ENCODE measurements at regions not wholly inside any gene's neighbourhood (a gene's known extent, or its start where the extent isn't known, plus 50 kb on each side); places are given as distances from the start of the nearest gene placed in this dataset.

DNA sequence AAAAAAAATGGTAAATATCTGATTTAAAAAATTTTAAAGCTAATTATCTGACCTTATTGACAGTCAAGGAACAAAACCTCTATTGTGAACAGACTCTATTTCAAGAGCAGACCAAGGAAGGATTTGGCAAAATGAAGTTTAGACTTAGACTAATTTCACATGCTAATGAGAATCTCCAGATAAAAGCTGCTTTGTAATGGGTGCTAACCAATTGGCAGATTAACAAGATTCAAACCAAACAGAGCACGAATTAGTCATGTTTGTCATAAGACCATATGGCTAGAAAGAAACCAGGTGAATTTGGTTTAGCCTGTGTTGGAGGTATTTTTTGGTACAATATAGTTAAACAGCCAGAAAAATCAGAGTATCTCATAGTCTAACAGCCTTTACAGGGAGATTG is 429.1 kb upstream of the NFE2L3 start:
- Mint-ChIP-seq H3K27me3 (ENCODE audit: low read depth) (no peaks in the 10 kb centered on the region), H3K27ac (no peak overlapping the region), H3K9me3 (no peaks in the 10 kb centered on the region), H3K36me3 (no peaks in the 10 kb centered on the region), H3K4me1 (peaks cover 26% of the 10 kb centered on the region), H3K4me3 (no peak overlapping the region)
- no peak for DNase-seq (ENCODE audit: low spot score in 2 of 2, unreplicated experiment in 2 of 2)
- TF ChIP-seq, protein P1, sequence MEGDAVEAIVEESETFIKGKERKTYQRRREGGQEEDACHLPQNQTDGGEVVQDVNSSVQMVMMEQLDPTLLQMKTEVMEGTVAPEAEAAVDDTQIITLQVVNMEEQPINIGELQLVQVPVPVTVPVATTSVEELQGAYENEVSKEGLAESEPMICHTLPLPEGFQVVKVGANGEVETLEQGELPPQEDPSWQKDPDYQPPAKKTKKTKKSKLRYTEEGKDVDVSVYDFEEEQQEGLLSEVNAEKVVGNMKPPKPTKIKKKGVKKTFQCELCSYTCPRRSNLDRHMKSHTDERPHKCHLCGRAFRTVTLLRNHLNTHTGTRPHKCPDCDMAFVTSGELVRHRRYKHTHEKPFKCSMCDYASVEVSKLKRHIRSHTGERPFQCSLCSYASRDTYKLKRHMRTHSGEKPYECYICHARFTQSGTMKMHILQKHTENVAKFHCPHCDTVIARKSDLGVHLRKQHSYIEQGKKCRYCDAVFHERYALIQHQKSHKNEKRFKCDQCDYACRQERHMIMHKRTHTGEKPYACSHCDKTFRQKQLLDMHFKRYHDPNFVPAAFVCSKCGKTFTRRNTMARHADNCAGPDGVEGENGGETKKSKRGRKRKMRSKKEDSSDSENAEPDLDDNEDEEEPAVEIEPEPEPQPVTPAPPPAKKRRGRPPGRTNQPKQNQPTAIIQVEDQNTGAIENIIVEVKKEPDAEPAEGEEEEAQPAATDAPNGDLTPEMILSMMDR (IDR thresholded peaks at IDR 0.05; ENCODE audit: unreplicated experiment) = no peak

DNA sequence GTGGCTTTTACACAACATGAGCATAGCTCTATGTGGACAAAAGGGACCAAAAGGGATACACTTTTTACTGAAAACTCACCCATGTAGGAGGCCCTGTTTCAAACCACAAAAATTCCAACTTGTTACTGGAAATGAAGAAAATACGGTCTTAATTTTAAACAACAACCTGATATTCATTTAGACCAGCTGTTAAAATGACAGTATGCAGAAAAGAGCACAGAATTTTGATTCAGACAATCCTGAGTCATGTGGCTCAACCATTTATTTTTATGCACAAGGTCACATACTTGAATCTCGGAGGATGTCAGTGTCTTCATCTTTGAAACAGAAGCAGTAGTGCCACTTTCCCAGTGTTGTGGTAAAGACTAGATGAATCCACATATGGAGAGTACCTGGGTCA is 426.5 kb upstream of the NFE2L3 start:
- DNase-seq (ENCODE audit: low spot score in 2 of 2, unreplicated experiment in 2 of 2) = no peak
- TF ChIP-seq, protein P1 (IDR thresholded peaks at IDR 0.05; ENCODE audit: unreplicated experiment) = no peak
- H3K27me3 Mint-ChIP-seq (ENCODE audit: low read depth) = no peaks in the 10 kb centered on the region
- no peak overlapping the region for H3K4me3 Mint-ChIP-seq
- no peak overlapping the region for H3K27ac Mint-ChIP-seq
- H3K9me3 Mint-ChIP-seq = no peaks in the 10 kb centered on the region
- H3K4me1 Mint-ChIP-seq = peaks cover 24% of the 10 kb centered on the region
- no peaks in the 10 kb centered on the region for H3K36me3 Mint-ChIP-seq

DNA sequence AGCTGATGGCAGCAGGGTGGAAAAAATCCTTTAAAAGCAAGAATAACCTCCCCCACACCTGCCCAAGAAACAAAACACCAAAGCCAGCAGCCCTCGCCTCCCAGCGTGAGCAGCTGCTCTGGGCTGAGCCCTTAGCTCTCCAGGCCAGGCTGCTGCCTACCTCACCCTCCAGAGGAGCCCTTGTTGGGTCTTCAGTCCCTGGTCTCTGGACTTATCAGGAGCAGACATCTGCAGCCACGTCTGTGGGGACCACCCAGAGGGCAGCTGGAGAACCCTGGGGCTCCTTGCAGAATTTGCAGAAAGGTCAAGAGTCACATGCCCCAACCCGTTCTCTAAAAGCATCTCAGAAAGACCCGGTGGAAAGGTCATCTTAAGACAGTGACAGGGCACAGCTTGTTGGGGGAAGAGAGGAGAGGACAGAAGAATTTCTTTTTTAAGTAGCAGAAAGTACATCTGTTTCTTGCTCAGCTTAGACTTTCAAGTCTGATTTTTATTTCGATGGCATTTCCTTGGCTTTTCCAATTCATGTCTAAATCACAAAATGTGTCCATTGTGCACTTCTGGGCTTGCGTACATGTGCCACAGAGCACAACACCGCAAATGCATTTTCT is 425.7 kb upstream of the NFE2L3 start:
- DNase-seq (ENCODE audit: low spot score in 2 of 2, unreplicated experiment in 2 of 2) = no peak
- TF ChIP-seq, protein P1 (IDR thresholded peaks at IDR 0.05; ENCODE audit: unreplicated experiment) = no peak
- H3K27ac Mint-ChIP-seq = no peak overlapping the region
- no peaks in the 10 kb centered on the region for H3K27me3 Mint-ChIP-seq (ENCODE audit: low read depth)
- H3K4me1 Mint-ChIP-seq = peaks cover 24% of the 10 kb centered on the region
- no peaks in the 10 kb centered on the region for H3K36me3 Mint-ChIP-seq
- H3K4me3 Mint-ChIP-seq = no peak overlapping the region
- no peaks in the 10 kb centered on the region for H3K9me3 Mint-ChIP-seq

DNA sequence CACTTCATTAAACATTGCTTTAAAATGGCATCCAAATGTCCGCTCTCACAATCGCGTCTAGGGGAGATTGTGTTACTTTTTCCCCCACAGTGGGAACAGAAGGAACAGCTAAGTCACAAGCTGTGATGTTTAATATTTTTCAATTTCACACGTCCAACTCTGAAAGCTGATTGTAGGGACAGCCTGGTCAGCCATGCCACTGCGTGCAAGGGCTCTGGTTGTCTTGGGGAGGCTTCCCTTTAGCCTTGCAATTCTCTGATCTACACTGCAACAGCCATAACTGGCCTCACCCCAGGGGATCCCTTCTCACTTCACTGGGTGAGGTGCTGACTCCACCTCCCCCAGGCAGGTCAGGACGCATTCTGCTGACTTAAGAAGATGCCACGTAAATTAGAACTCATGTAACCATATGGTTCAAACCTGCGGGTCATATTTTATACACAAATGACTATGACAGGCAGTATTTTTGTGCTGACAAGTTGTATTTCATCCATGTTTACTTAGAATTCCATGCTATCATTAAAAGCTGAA is 425.2 kb upstream of the NFE2L3 start:
- no peak overlapping the region for H3K4me3 Mint-ChIP-seq
- no peaks in the 10 kb centered on the region for H3K27me3 Mint-ChIP-seq (ENCODE audit: low read depth)
- TF ChIP-seq, protein P1 (IDR thresholded peaks at IDR 0.05; ENCODE audit: unreplicated experiment) = no peak
- no peak overlapping the region for H3K27ac Mint-ChIP-seq
- no peaks in the 10 kb centered on the region for H3K36me3 Mint-ChIP-seq
- peaks cover 24% of the 10 kb centered on the region for H3K4me1 Mint-ChIP-seq
- no peaks in the 10 kb centered on the region for H3K9me3 Mint-ChIP-seq
- DNase-seq (ENCODE audit: low spot score in 2 of 2, unreplicated experiment in 2 of 2) = no peak

DNA sequence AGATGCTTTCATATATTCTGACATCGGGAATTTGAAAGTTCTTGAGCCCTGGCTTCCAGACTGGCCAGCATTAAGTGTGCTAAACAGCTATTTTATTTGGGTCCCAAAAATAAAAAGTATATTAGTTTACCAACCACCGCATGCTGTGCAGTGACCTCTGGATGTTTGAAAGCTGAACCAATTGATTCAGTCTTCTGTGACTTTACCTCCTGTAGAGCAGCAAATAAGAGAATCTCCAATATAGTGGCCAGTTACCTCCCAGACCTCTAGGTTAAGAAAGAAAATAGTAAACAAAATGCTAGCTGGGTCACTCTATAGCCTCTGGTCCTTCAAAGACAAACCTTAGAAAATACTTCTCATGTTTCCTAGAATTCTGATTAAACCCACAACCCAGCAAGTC is 424.6 kb upstream of the NFE2L3 start:
- H3K27me3 Mint-ChIP-seq (ENCODE audit: low read depth) = no peaks in the 10 kb centered on the region
- no peaks in the 10 kb centered on the region for H3K36me3 Mint-ChIP-seq

More for the DNA sequence above, 424.6 kb upstream of the NFE2L3 start:
- Mint-ChIP-seq H3K4me3 (no peak overlapping the region), H3K27ac (no peak overlapping the region), H3K9me3 (no peaks in the 10 kb centered on the region), H3K4me1 (peaks cover 24% of the 10 kb centered on the region)
- TF ChIP-seq, protein P1 (IDR thresholded peaks at IDR 0.05; ENCODE audit: unreplicated experiment) = no peak
- no peak for DNase-seq (ENCODE audit: low spot score in 2 of 2, unreplicated experiment in 2 of 2)

Measured in mesothelial cell of epicardium (in vitro differentiated cells).